ENCODE measurements at regions not wholly inside any gene's neighbourhood (a gene's known extent, or its start where the extent isn't known, plus 50 kb on each side); places are given as distances from the start of the nearest gene placed in this dataset.

DNA sequence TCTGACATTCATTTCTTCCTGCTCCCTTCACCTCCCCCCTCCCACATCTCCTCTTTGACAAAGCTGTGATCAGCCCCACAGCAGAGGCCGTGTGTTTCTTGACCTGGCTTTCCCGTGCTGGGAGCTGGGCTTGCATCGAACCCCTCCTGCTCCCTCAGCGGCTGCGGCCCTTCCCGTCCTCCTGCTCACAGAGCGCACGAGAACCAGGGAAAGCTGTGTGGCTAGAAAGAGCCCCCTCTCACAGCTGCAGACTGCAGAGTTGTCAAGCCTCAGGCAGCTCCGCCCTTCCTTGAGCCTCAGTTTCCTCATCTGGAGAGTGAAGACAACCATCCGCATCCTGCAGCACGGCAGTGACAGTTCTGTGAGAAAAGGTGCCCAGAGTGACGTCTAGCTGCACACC is 65.7 kb upstream of the GLI2 start:
- peaks cover 0 to 6% (median 2%) of the 10 kb centered on the region in 3 donors for H3K4me1 Mint-ChIP-seq

GRCh38 chr2:120670371-120670770 is 65.3 kb upstream of the GLI2 start:
- DNase-seq: peak in 1 of 35 experiments; percentile 1
- Histone ChIP-seq H3K9me3 (no peaks in the 10 kb centered on the region), H3K4me1 (ENCODE audit: control insufficient read depth in 1 of 2, extremely low read depth in 1 of 2, insufficient read depth in 2 of 2, low read length in 2 of 2) (peaks cover 0 to 2% of the 10 kb centered on the region in 2 experiments), H3K4me3 (ENCODE audit: control insufficient read depth in 1 of 2, extremely low read depth in 1 of 2, low read length in 1 of 2) (no peak overlapping the region), H3K27ac (ENCODE audit: low read length) (no peak overlapping the region), H3K36me3 (ENCODE audit: control insufficient read depth in 2 of 2, extremely low read depth in 1 of 2, insufficient read depth in 1 of 2, low read length in 1 of 2) (no peaks in the 10 kb centered on the region), H3K27me3 (replicated peaks in 1 of 2; ENCODE audit: control insufficient read depth in 2 of 2, extremely low read depth in 1 of 2, insufficient read depth in 2 of 2, low read length in 1 of 2) (peaks cover 0 to 50% of the 10 kb centered on the region in 2 experiments)
- Mint-ChIP-seq H3K4me3 (no peak overlapping the region), H3K4me1 (peaks cover 0 to 6% (median 2%) of the 10 kb centered on the region in 3 donors), H3K9me3 (peaks cover 5 to 21% (median 6%) of the 10 kb centered on the region in 3 donors), H3K27ac (no peak overlapping the region), H3K27me3 (peaks cover 25 to 46% of the 10 kb centered on the region in 2 donors), H3K36me3 (no peaks in the 10 kb centered on the region)
- no peak for ATAC-seq (replicated peaks in 1 of 4)
- POLR2A ChIA-PET: no interaction called here
- WGBS (ENCODE audit: insufficient coverage): 90% methylated on average over 5 of the region's 12 CpGs
- CTCF ChIA-PET: interaction anchor here in 1 of 2 donors (0.5 kb wide), 1 partner anchor 14 kb away, joined by 7 read pairs; no protein-coding TSS in a partner anchor

More for the DNA sequence above, 65.7 kb upstream of the GLI2 start:
- peaks cover 0 to 46% of the 10 kb centered on the region in 2 experiments for H3K27me3 ChIP-seq (replicated peaks in 1 of 2; ENCODE audit: control insufficient read depth in 2 of 2, extremely low read depth in 1 of 2, insufficient read depth in 2 of 2, low read length in 1 of 2)
- no peaks in the 10 kb centered on the region for H3K36me3 Mint-ChIP-seq
- no peak overlapping the region for H3K27ac Mint-ChIP-seq
- CTCF ChIA-PET: interaction anchor here in 1 of 2 donors (0.5 kb wide), 1 partner anchor 15 kb away, joined by 7 read pairs; no protein-coding TSS in a partner anchor
- POLR2A ChIA-PET: no interaction called here
- no peak overlapping the region for H3K4me3 ChIP-seq (ENCODE audit: control insufficient read depth in 1 of 2, extremely low read depth in 1 of 2, low read length in 1 of 2)
- peaks cover 25 to 46% of the 10 kb centered on the region in 2 donors for H3K27me3 Mint-ChIP-seq
- no peak overlapping the region for H3K4me3 Mint-ChIP-seq
- ATAC-seq (replicated peaks in 1 of 4) (no peak), DNase-seq (peak in 1 of 35 experiments; percentile 1)
- H3K36me3 ChIP-seq (ENCODE audit: control insufficient read depth in 2 of 2, extremely low read depth in 1 of 2, insufficient read depth in 1 of 2, low read length in 1 of 2): no peaks in the 10 kb centered on the region
- H3K4me1 ChIP-seq (ENCODE audit: control insufficient read depth in 1 of 2, extremely low read depth in 1 of 2, insufficient read depth in 2 of 2, low read length in 2 of 2): no peaks in the 10 kb centered on the region
- peaks cover 5 to 25% (median 10%) of the 10 kb centered on the region in 3 donors for H3K9me3 Mint-ChIP-seq
- H3K27ac ChIP-seq (ENCODE audit: low read length): no peak overlapping the region
- no peaks in the 10 kb centered on the region for H3K9me3 ChIP-seq
- WGBS (ENCODE audit: insufficient coverage): 68% methylated on average over 11 of the region's 12 CpGs

DNA sequence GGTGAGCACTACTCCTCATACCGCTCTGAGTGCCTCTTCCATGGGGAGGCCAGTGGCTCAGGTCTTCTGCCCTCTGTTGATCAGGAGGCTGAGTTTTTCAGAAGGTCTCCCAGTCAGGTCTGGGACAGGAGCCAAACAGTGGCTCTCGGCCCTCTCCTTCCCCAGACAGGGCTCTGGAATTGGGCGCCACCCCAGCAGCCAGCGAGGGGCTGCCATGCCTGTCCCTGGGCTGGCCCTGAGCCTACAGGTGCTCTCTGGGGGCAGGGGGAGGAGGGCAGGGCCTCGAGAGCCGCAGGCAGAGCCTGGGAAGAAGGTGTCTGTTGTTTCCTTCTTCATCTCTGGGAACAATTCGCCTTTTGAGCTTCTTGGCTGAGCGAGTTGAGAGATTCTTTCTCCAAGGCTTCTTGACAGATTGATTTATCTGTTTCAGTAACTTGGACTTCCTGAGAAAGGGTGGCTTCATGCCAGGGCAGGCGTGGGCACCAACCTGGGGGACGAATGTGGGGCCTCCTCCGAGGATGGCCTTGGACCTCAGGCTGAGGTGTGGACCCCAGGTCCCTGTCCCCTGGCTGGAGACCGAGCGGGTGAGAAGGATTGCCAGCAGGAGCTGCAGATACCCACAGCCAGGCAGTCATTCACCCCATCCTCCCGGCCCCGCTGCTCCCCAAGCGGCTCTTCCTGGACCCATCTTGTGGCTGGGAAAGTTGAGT is 64.7 kb upstream of the GLI2 start:
- Mint-ChIP-seq H3K36me3 (no peaks in the 10 kb centered on the region), H3K4me1 (peaks cover 1 to 6% (median 3%) of the 10 kb centered on the region in 3 donors), H3K27me3 (peaks cover 28 to 50% of the 10 kb centered on the region in 2 donors), H3K4me3 (no peak overlapping the region), H3K9me3 (peaks cover 5 to 16% (median 5%) of the 10 kb centered on the region in 3 donors), H3K27ac (no peak overlapping the region)
- WGBS (ENCODE audit: insufficient coverage): 58% methylated on average over 10 of the region's 16 CpGs
- POLR2A ChIA-PET: no interaction called here
- ATAC-seq (replicated peaks in 1 of 4) (no peak), DNase-seq (peak in 1 of 35 experiments; percentile 19)
- peaks cover 0 to 7% of the 10 kb centered on the region in 2 experiments for H3K4me1 ChIP-seq (ENCODE audit: control insufficient read depth in 1 of 2, extremely low read depth in 1 of 2, insufficient read depth in 2 of 2, low read length in 2 of 2)
- no peaks in the 10 kb centered on the region for H3K9me3 ChIP-seq
- CTCF ChIA-PET: interaction anchor here in 1 of 2 donors (0.5 kb wide), 1 partner anchor 14 kb away, joined by 7 read pairs; no protein-coding TSS in a partner anchor
- no peak overlapping the region for H3K4me3 ChIP-seq (ENCODE audit: control insufficient read depth in 1 of 2, extremely low read depth in 1 of 2, low read length in 1 of 2)
- no peaks in the 10 kb centered on the region for H3K36me3 ChIP-seq (ENCODE audit: control insufficient read depth in 2 of 2, extremely low read depth in 1 of 2, insufficient read depth in 1 of 2, low read length in 1 of 2)
- H3K27ac ChIP-seq (ENCODE audit: low read length): no peak overlapping the region
- H3K27me3 ChIP-seq (replicated peaks in 1 of 2; ENCODE audit: control insufficient read depth in 2 of 2, extremely low read depth in 1 of 2, insufficient read depth in 2 of 2, low read length in 1 of 2): peaks cover 0 to 55% of the 10 kb centered on the region in 2 experiments

DNA sequence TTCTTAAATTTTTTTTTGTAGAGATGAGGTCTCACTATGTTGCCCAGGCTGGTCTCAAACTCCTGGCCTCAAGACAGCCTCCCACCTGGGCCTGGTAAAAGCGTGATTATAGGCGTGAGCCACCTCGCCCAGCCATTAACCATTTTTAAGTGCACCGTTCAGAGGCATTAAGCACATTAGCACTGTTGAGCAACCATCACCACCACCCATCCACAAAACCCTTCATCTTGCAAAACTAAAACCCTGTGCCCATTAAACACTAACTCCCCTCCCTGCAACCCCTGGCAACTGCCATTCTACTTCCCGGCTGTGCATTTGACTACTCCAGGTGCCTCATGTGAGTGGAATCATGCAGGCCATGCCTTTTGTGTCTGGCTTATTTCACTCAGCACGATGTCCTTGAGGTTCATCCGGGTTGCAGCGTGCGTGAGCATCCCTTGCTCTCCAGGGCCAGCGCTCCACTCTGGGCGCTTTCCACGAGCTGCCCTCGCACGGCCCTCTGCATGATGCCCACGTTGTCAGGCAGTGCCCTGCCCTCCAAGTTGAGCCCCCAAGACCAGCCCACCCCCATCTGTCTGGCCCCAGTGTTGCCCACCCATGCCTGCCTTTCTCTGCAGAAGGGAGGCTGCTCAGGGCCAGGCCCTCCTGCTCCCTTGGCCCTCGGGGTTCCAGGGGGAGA is 63.0 kb upstream of the GLI2 start:
- peaks cover 1 to 6% (median 3%) of the 10 kb centered on the region in 3 donors for H3K4me1 Mint-ChIP-seq
- Histone ChIP-seq H3K27ac (ENCODE audit: low read length) (no peak overlapping the region), H3K4me1 (ENCODE audit: control insufficient read depth in 1 of 2, extremely low read depth in 1 of 2, insufficient read depth in 2 of 2, low read length in 2 of 2) (peaks cover 0 to 7% of the 10 kb centered on the region in 2 experiments), H3K36me3 (ENCODE audit: control insufficient read depth in 2 of 2, extremely low read depth in 1 of 2, insufficient read depth in 1 of 2, low read length in 1 of 2) (no peaks in the 10 kb centered on the region), H3K27me3 (replicated peaks in 1 of 2; ENCODE audit: control insufficient read depth in 2 of 2, extremely low read depth in 1 of 2, insufficient read depth in 2 of 2, low read length in 1 of 2) (peaks cover 0 to 55% of the 10 kb centered on the region in 2 experiments), H3K9me3 (no peaks in the 10 kb centered on the region), H3K4me3 (ENCODE audit: control insufficient read depth in 1 of 2, extremely low read depth in 1 of 2, low read length in 1 of 2) (no peak overlapping the region)
- H3K36me3 Mint-ChIP-seq: no peaks in the 10 kb centered on the region
- no peak for ATAC-seq (replicated peaks in 1 of 4)
- no peak for DNase-seq
- H3K9me3 Mint-ChIP-seq: peaks cover 0 to 4% (median 0%) of the 10 kb centered on the region in 3 donors
- no peak overlapping the region for H3K27ac Mint-ChIP-seq
- no peak overlapping the region for H3K4me3 Mint-ChIP-seq
- CTCF ChIA-PET: interaction anchor here in 1 of 2 donors (0.7 kb wide), 1 partner anchor 10 kb away, joined by 3 read pairs; no protein-coding TSS in a partner anchor
- POLR2A ChIA-PET: no interaction called here
- WGBS (ENCODE audit: insufficient coverage): 85% methylated on average over 16 of the region's 16 CpGs
- peaks cover 28 to 57% of the 10 kb centered on the region in 2 donors for H3K27me3 Mint-ChIP-seq

- ChIA-PET CTCF (no interaction called here), POLR2A (no interaction called here)
- no peak overlapping the region for H3K27ac Mint-ChIP-seq
- Histone ChIP-seq H3K27ac (ENCODE audit: low read length) (no peak overlapping the region), H3K4me1 (ENCODE audit: control insufficient read depth in 1 of 2, extremely low read depth in 1 of 2, insufficient read depth in 2 of 2, low read length in 2 of 2) (peaks cover 0 to 7% of the 10 kb centered on the region in 2 experiments), H3K4me3 (ENCODE audit: control insufficient read depth in 1 of 2, extremely low read depth in 1 of 2, low read length in 1 of 2) (no peak overlapping the region), H3K9me3 (no peaks in the 10 kb centered on the region), H3K36me3 (ENCODE audit: control insufficient read depth in 2 of 2, extremely low read depth in 1 of 2, insufficient read depth in 1 of 2, low read length in 1 of 2) (no peaks in the 10 kb centered on the region), H3K27me3 (replicated peaks in 1 of 2; ENCODE audit: control insufficient read depth in 2 of 2, extremely low read depth in 1 of 2, insufficient read depth in 2 of 2, low read length in 1 of 2) (peaks cover 0 to 55% of the 10 kb centered on the region in 2 experiments)
- DNase-seq: no peak
- 79% methylated on average over 7 of the region's 9 CpGs for WGBS (ENCODE audit: insufficient coverage)
- H3K27me3 Mint-ChIP-seq: peaks cover 28 to 54% of the 10 kb centered on the region in 2 donors
- H3K4me1 Mint-ChIP-seq: peaks cover 1 to 6% (median 3%) of the 10 kb centered on the region in 3 donors
- H3K36me3 Mint-ChIP-seq: no peaks in the 10 kb centered on the region
- H3K4me3 Mint-ChIP-seq: no peak overlapping the region
- H3K9me3 Mint-ChIP-seq: no peaks in the 10 kb centered on the region
- no peak for ATAC-seq (replicated peaks in 1 of 4)
Observed at GRCh38 chr2:120673205-120673550, 62.5 kb upstream of the GLI2 start.

DNA sequence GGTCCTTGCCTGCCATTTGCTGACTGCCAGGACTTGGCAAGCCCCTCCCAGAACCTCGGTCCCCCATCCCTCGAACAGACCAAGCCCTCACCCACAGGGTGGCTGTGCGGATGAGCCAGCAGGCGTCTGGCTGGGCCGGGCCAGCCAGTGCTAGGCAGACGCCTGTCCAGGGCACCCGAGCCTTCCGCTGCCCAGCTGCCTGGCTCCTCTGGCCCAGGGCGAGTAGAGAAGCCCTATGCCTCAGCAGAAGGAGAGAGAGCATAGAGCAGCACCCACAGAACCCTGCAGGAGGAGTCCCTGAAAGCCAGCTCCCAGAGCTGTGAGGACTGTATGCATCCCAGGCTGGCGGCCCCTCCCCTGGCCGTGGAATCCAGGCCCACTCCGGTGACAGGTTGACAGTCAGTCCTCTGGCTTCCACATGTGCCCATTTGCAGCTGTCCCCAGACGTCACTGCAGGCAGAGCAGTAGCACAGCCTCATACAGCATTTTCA is 62.1 kb upstream of the GLI2 start:
- H3K4me3 ChIP-seq (ENCODE audit: control insufficient read depth in 1 of 2, extremely low read depth in 1 of 2, low read length in 1 of 2): no peak overlapping the region
- H3K27ac ChIP-seq (ENCODE audit: low read length): no peak overlapping the region
- Mint-ChIP-seq H3K4me3 (no peak overlapping the region), H3K36me3 (no peaks in the 10 kb centered on the region), H3K27ac (no peak overlapping the region), H3K9me3 (no peaks in the 10 kb centered on the region), H3K27me3 (peaks cover 24 to 50% of the 10 kb centered on the region in 2 donors), H3K4me1 (peaks cover 1 to 6% (median 3%) of the 10 kb centered on the region in 3 donors)
- ChIA-PET CTCF (no interaction called here), POLR2A (no interaction called here)
- 82% methylated on average over 13 of the region's 13 CpGs for WGBS (ENCODE audit: insufficient coverage)
- peaks cover 0 to 7% of the 10 kb centered on the region in 2 experiments for H3K4me1 ChIP-seq (ENCODE audit: control insufficient read depth in 1 of 2, extremely low read depth in 1 of 2, insufficient read depth in 2 of 2, low read length in 2 of 2)
- DNase-seq (no peak), ATAC-seq (replicated peaks in 1 of 4) (no peak)
- peaks cover 0 to 55% of the 10 kb centered on the region in 2 experiments for H3K27me3 ChIP-seq (replicated peaks in 1 of 2; ENCODE audit: control insufficient read depth in 2 of 2, extremely low read depth in 1 of 2, insufficient read depth in 2 of 2, low read length in 1 of 2)
- no peaks in the 10 kb centered on the region for H3K36me3 ChIP-seq (ENCODE audit: control insufficient read depth in 2 of 2, extremely low read depth in 1 of 2, insufficient read depth in 1 of 2, low read length in 1 of 2)
- H3K9me3 ChIP-seq: no peaks in the 10 kb centered on the region

All from T-cell (primary cell).